Neural cell (in vitro differentiated cells): ENCODE measurements at regions not wholly inside any gene's neighbourhood (a gene's known extent, or its start where the extent isn't known, plus 50 kb on each side); places are given as distances from the start of the nearest gene placed in this dataset.

ENCODE experiments used
- EZH2 ChIP-seq: fragments of 200-600, 300-800 bp; shearing (Covaris generic), sonication (generic); IDR thresholded peaks from 2 replicates; pipeline ENCODE4 v1.6.1; 2014; ENCODE audit warnings: antibody characterized with exemption, low read length, borderline replicate concordance, mild to moderate bottlenecking; ENCODE audit not compliant: insufficient read depth, poor library complexity, severe bottlenecking
- MXI1 ChIP-seq: fragments of 450-650 bp; conservative IDR thresholded peaks from 2 replicates; pipeline ENCODE4 v1.6.1; 2014; ENCODE audit warnings: antibody characterized with exemption, mild to moderate bottlenecking; ENCODE audit not compliant: poor library complexity, severe bottlenecking
- POLR2AphosphoS5 ChIP-seq: IDR thresholded peaks from 2 replicates; pipeline ENCODE4 v1.6.1; 2012
- RAD21 ChIP-seq: fragments of 450-650 bp; conservative IDR thresholded peaks from 2 replicates; pipeline ENCODE4 v1.6.1; 2014; ENCODE audit warnings: antibody characterized with exemption, mild to moderate bottlenecking, moderate library complexity
- SMC3 ChIP-seq: fragments of 450-650 bp; conservative IDR thresholded peaks from 2 replicates; pipeline ENCODE4 v1.6.1; 2014; ENCODE audit warnings: antibody characterized with exemption, mild to moderate bottlenecking, moderate library complexity; ENCODE audit not compliant: poor library complexity
- TAF1 ChIP-seq: IDR thresholded peaks from 2 replicates; pipeline ENCODE4 v1.6.1; 2012; ENCODE audit warnings: low read depth
- TF ChIP-seq, protein P1 (sequence below): fragments of 450-650 bp; IDR thresholded peaks from 2 replicates; pipeline ENCODE4 v1.5.1; 2014; ENCODE audit warnings: antibody characterized with exemption, mild to moderate bottlenecking, moderate library complexity; ENCODE audit not compliant: poor library complexity, severe bottlenecking

DNA sequence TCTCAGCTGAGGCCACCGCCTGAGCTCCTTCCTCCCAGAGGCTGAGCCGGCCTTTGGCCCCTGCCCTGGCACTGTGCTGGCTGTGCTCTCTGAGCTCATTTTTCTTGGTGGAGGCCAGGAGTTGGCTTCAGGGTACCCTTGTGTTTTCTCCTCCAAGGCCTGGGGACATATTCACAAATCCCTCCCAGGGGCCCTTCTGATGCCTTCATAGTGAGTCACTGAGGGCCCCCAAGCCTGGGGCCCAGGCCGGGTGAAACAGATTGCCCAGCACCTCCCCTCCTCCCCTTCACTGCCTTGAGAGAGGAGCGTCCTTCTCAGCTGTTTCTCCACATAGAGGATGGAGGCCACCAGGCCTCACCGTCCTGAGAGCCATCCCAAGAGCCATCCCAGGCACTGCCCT, 105.8 kb downstream of the SIK1 start:
- TF ChIP-seq SMC3 (no peak), POLR2AphosphoS5 (no peak), TAF1 (no peak), EZH2 (no peak), MXI1 (no peak), RAD21 (no peak)
- TF ChIP-seq, protein P1, sequence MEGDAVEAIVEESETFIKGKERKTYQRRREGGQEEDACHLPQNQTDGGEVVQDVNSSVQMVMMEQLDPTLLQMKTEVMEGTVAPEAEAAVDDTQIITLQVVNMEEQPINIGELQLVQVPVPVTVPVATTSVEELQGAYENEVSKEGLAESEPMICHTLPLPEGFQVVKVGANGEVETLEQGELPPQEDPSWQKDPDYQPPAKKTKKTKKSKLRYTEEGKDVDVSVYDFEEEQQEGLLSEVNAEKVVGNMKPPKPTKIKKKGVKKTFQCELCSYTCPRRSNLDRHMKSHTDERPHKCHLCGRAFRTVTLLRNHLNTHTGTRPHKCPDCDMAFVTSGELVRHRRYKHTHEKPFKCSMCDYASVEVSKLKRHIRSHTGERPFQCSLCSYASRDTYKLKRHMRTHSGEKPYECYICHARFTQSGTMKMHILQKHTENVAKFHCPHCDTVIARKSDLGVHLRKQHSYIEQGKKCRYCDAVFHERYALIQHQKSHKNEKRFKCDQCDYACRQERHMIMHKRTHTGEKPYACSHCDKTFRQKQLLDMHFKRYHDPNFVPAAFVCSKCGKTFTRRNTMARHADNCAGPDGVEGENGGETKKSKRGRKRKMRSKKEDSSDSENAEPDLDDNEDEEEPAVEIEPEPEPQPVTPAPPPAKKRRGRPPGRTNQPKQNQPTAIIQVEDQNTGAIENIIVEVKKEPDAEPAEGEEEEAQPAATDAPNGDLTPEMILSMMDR: no peak
